A549 (cell line): ENCODE measurements at regions not wholly inside any gene's neighbourhood (a gene's known extent, or its start where the extent isn't known, plus 50 kb on each side); places are given as distances from the start of the nearest gene placed in this dataset.
A peak's percentile ranks its signal among the peaks of the same experiment; 100 is the strongest.
"Not testable (repeated sequence)": the region's sequence is repeated elsewhere in the genome, so short reads cannot be mapped to it uniquely, and the experiment has no call there.

ENCODE experiments used
- ATAC-seq, 2 experiments: fragments of 200-7000 bp in 1 of 2; fragments of >200 bp in 1 of 2; cut with Nextera tagmentation in 1 of 2; cut with Tn5 transposase in 1 of 2; 3 replicates each; pipeline versions ENCODE4 v1.8.0 to v1.9.1; 2018 to 2020; ENCODE audit warnings: mild to moderate bottlenecking in 1 of 2, moderate library complexity in 1 of 2
- CTCF ChIA-PET: fragments of 300-600 bp; sonication (Branson Sonifier 250); formaldehyde crosslinking; extraction: SDS; loops from one replicate; lab custom pipeline; 2021; ENCODE audit warnings: antibody characterized with exemption, inconsistent platforms; lab: Yijun Ruan, JAX
- POLR2A ChIA-PET: fragments of 350-600 bp; formaldehyde crosslinking; extraction: SDS; loops from one replicate; lab custom pipeline; 2021; ENCODE audit warnings: antibody characterized with exemption, inconsistent platforms; lab: Yijun Ruan, JAX
- DNase-seq, 2 experiments: peaks; one replicate each; pipeline versions ENCODE4 v3.0.0 to v3.0.0-alpha.2; 2011 to 2016; ENCODE audit warnings: low read depth in 1 of 2, low spot score in 1 of 2
- FAIRE-seq: peaks from 2 replicates; lab custom pipeline; 2011; peaks lifted over from hg19 to GRCh38; lab: Jason Lieb, UNC
- H3K27ac ChIP-seq, 2 experiments: fragments of >200 bp; sonication (Bioruptor Twin); formaldehyde crosslinking; 3 replicates each; pipeline ENCODE4 v1.5.1; 2016 to 2017
- H3K4me1 ChIP-seq: fragments of >200 bp; sonication (Bioruptor Twin); formaldehyde crosslinking; 3 replicates; pipeline ENCODE4 v1.6.1; 2016
- H3K4me2 ChIP-seq: fragments of >200 bp; sonication (Bioruptor Twin); formaldehyde crosslinking; 3 replicates; pipeline ENCODE4 v1.6.1; 2016
- H3K4me3 ChIP-seq: fragments of >200 bp; sonication (Bioruptor Twin); formaldehyde crosslinking; 3 replicates; pipeline ENCODE4 v1.5.1; 2016
- H3K9me3 ChIP-seq: fragments of >200 bp; sonication (Bioruptor Twin); formaldehyde crosslinking; 3 replicates; pipeline ENCODE4 v1.6.1; 2016
- CBX2 ChIP-seq: fragments of 200-600 bp; sonication (generic); IDR thresholded peaks from 2 replicates; pipeline ENCODE4 v1.6.1; 2016; ENCODE audit warnings: low read depth, mild to moderate bottlenecking, borderline replicate concordance
- EHMT2 ChIP-seq: fragments of 200-600 bp; sonication (generic); IDR thresholded peaks from 2 replicates; pipeline ENCODE4 v1.6.1; 2016; ENCODE audit warnings: antibody characterized with exemption, low read depth, mild to moderate bottlenecking, moderate library complexity
- EP300 ChIP-seq, 2 experiments: fragments of >200 bp; sonication (Bioruptor Twin); formaldehyde crosslinking; IDR thresholded peaks; 2 replicates in 1 of 2; 3 replicates in 1 of 2; pipeline ENCODE4 v1.6.1; 2016 to 2017
- ESRRA ChIP-seq: fragments of 150-350 bp; IDR thresholded peaks from 2 replicates; pipeline ENCODE4 v1.6.1; 2014; ENCODE audit warnings: mild to moderate bottlenecking, low read length, borderline replicate concordance
- GATA3 ChIP-seq: IDR thresholded peaks from 2 replicates; pipeline ENCODE4 v1.6.1; 2012; ENCODE audit warnings: borderline replicate concordance
- HDAC2 ChIP-seq: fragments of 200-600 bp; sonication (generic); IDR thresholded peaks from 2 replicates; pipeline ENCODE4 v1.6.1; 2016
- HES2 ChIP-seq: fragments of >200 bp; sonication (Bioruptor Twin); formaldehyde crosslinking; IDR thresholded peaks from 2 replicates; pipeline ENCODE4 v1.6.1; 2016
- HEYL ChIP-seq: fragments of 250-450 bp; sonication (Bioruptor Pico); IDR thresholded peaks from 2 replicates; pipeline ENCODE4 v1.8.0; 2021; ENCODE audit warnings: mild to moderate bottlenecking, moderate library complexity
- HOXB13 ChIP-seq: fragments of 250-450 bp; sonication (Bioruptor Pico); IDR thresholded peaks from 2 replicates; pipeline ENCODE4 v1.5.0; 2020; ENCODE audit warnings: low read depth, mild to moderate bottlenecking, moderate library complexity
- JUN ChIP-seq, 2 experiments: fragments of >200 bp; sonication (Bioruptor Twin); formaldehyde crosslinking; IDR thresholded peaks; 2 replicates in 1 of 2; 3 replicates in 1 of 2; pipeline ENCODE4 v1.6.1; 2016 to 2017
- KDM5A ChIP-seq: fragments of 200-600 bp; sonication (generic); IDR thresholded peaks from 2 replicates; pipeline ENCODE4 v1.6.1; 2016; ENCODE audit warnings: antibody characterized with exemption, mild to moderate bottlenecking
- MAX ChIP-seq: IDR thresholded peaks from 2 replicates; pipeline ENCODE4 v1.6.1; 2012
- MAZ ChIP-seq: fragments of 150-350 bp; IDR thresholded peaks from 2 replicates; pipeline ENCODE4 v1.6.1; 2014; ENCODE audit warnings: antibody characterized with exemption, low read depth, low read length, borderline replicate concordance
- NFE2L2 ChIP-seq: fragments of 150-350 bp; conservative IDR thresholded peaks from 2 replicates; pipeline ENCODE4 v1.6.1; 2014; ENCODE audit warnings: low read length
- RARB ChIP-seq: fragments of 250-450 bp; sonication (Bioruptor Pico); IDR thresholded peaks from 2 replicates; pipeline ENCODE4 v1.8.0; 2021; ENCODE audit warnings: mild to moderate bottlenecking, moderate library complexity
- RFX5 ChIP-seq: fragments of 450-650 bp; IDR thresholded peaks from 2 replicates; pipeline ENCODE4 v1.7.1; 2014; ENCODE audit warnings: antibody characterized with exemption, mild to moderate bottlenecking, moderate library complexity
- RNF2 ChIP-seq: fragments of 200-600 bp; sonication (generic); IDR thresholded peaks from 2 replicates; pipeline ENCODE4 v1.6.1; 2016; ENCODE audit warnings: low read depth, mild to moderate bottlenecking, antibody characterized with exemption, moderate library complexity, borderline replicate concordance
- TFCP2L1 ChIP-seq: fragments of 250-450 bp; sonication (Bioruptor Pico); IDR thresholded peaks from 2 replicates; pipeline ENCODE4 v1.5.0; 2021; ENCODE audit warnings: mild to moderate bottlenecking
- USF2 ChIP-seq: fragments of 450-650 bp; IDR thresholded peaks from 2 replicates; pipeline ENCODE4 v1.6.1; 2014; ENCODE audit warnings: antibody characterized with exemption
- ZC3H11A ChIP-seq: fragments of 450-650 bp; IDR thresholded peaks from 2 replicates; pipeline ENCODE4 v1.6.1; 2014; ENCODE audit warnings: antibody characterized with exemption, mild to moderate bottlenecking
- ZNF302 ChIP-seq: fragments of 250-450 bp; sonication (Bioruptor Pico); IDR thresholded peaks from 2 replicates; pipeline ENCODE4 v1.9.0; 2021; ENCODE audit warnings: inconsistent platforms, mild to moderate bottlenecking, moderate library complexity
- ZSCAN20 ChIP-seq: fragments of 250-450 bp; sonication (Bioruptor Pico); IDR thresholded peaks from 2 replicates; pipeline ENCODE4 v1.8.0; 2022; ENCODE audit warnings: mild to moderate bottlenecking, moderate library complexity
- WGBS: methylation state at CpG from one replicate; pipeline ENCODE4 v1.1.6; 2017; ENCODE audit errors: missing lambda C conversion rate; 5-methylcytosine and 5-hydroxymethylcytosine counted together

GRCh38 chr13:64697226-64697625 is 2532.9 kb downstream of the PCDH9 start:
- H3K27ac ChIP-seq: no peak overlapping the region
- DNase-seq: no peak
- no peaks in the 10 kb centered on the region for H3K4me1 ChIP-seq
- 50% methylated on average over 2 of the region's 2 CpGs for WGBS
- H3K9me3 ChIP-seq: no peaks in the 10 kb centered on the region
- H3K4me2 ChIP-seq: no peak overlapping the region
- ChIA-PET POLR2A (no interaction called here), CTCF (interaction anchor here (1.6 kb wide), 1 partner anchor 11 kb away, joined by 3 read pairs; no protein-coding TSS in a partner anchor)
- TF ChIP-seq EP300 (IDR thresholded peaks at IDR 0.05) (no peak), KDM5A (no peak), TFCP2L1 (CRISPR knock-in tag) (no peak), HOXB13 (CRISPR knock-in tag) (no peak), ESRRA (no peak), ZSCAN20 (no peak), JUN (IDR thresholded peaks at IDR 0.05) (no peak), USF2 (no peak)
- TF ChIP-seq, all 56 proteins: peak for 0
- no peak overlapping the region for H3K4me3 ChIP-seq
- ATAC-seq (no peak), FAIRE-seq (no peak)

GRCh38 chr13:64688893-64689677 is 2541.1 kb downstream of the PCDH9 start:
- DNase-seq (peak in 1 of 2 experiments; percentile 45), FAIRE-seq (no peak), ATAC-seq (peak in 1 of 2 experiments; percentile 65; a peak in 3 of 6 replicates)
- peak overlapping the region in 1 of 2 experiments; percentile 39; a peak in 2 of 6 replicates for H3K27ac ChIP-seq
- peak overlapping the region; percentile 35; the same call in 2 of the 3 replicates for H3K4me2 ChIP-seq
- ChIA-PET POLR2A (no interaction called here), CTCF (no interaction called here)
- no peaks in the 10 kb centered on the region for H3K9me3 ChIP-seq
- 15% methylated on average over 4 of the region's 4 CpGs for WGBS
- H3K4me1 ChIP-seq: peaks cover 9% of the 10 kb centered on the region; the same call in 1 of the 3 replicates
- H3K4me3 ChIP-seq: no peak overlapping the region
- TF ChIP-seq GATA3: peak; percentile 15; the same call in 1 of the 2 replicates
- no peak for TF ChIP-seq MAZ
- TF ChIP-seq HES2: no peak
- TF ChIP-seq MAX: no peak

- ATAC-seq, H3K4me2 ChIP-seq, H3K9me3 ChIP-seq, DNase-seq, H3K27ac ChIP-seq, POLR2A ChIA-PET, FAIRE-seq, CTCF ChIA-PET, H3K4me3 ChIP-seq, H3K4me1 ChIP-seq: not testable (repeated sequence)
- 93% methylated on average over 4 of the region's 4 CpGs for WGBS
Measured at GRCh38 chr13:64686536-64686935, 2543.6 kb downstream of the PCDH9 start.

GRCh38 chr13:64684685-64685431 is 2545.3 kb downstream of the PCDH9 start:
- FAIRE-seq (no peak), DNase-seq (no peak), ATAC-seq (no peak)
- no peak overlapping the region for H3K4me3 ChIP-seq
- no peak overlapping the region for H3K27ac ChIP-seq
- H3K4me2 ChIP-seq: no peak overlapping the region
- H3K4me1 ChIP-seq: peaks cover 9% of the 10 kb centered on the region; the same call in 1 of the 3 replicates
- POLR2A ChIA-PET: no interaction called here
- CTCF ChIA-PET: no interaction called here
- no peaks in the 10 kb centered on the region for H3K9me3 ChIP-seq
- TF ChIP-seq ZC3H11A (no peak), RNF2 (no peak), RFX5 (no peak), HDAC2 (no peak), USF2 (no peak), JUN (IDR thresholded peaks at IDR 0.05) (no peak), EHMT2 (no peak), HEYL (CRISPR knock-in tag) (no peak), NFE2L2 (no peak), RARB (CRISPR knock-in tag) (no peak), ZNF302 (no peak), CBX2 (no peak)
- TF ChIP-seq, all 56 proteins: peak for 0
- 86% methylated on average over 7 of the region's 7 CpGs for WGBS
